HUES6 (cell line): ENCODE measurements at regions not wholly inside any gene's neighbourhood (a gene's known extent, or its start where the extent isn't known, plus 50 kb on each side); places are given as distances from the start of the nearest gene placed in this dataset.

Source experiments
- H3K27ac ChIP-seq: 2 replicates; pipeline ENCODE4 v1.7.0; 2013; ENCODE audit warnings: low read depth, mild to moderate bottlenecking, low read length, inconsistent platforms
- H3K27me3 ChIP-seq: 2 replicates; pipeline ENCODE4 v1.6.1; 2013; ENCODE audit warnings: low read length; ENCODE audit not compliant: control insufficient read depth, insufficient read depth
- H3K36me3 ChIP-seq: 2 replicates; pipeline ENCODE4 v1.6.1; 2013; ENCODE audit warnings: low read length; ENCODE audit not compliant: control insufficient read depth, insufficient read depth
- H3K4me1 ChIP-seq: 2 replicates; pipeline ENCODE4 v1.6.1; 2013; ENCODE audit warnings: low read length; ENCODE audit not compliant: control insufficient read depth, insufficient read depth
- H3K4me3 ChIP-seq: 2 replicates; pipeline ENCODE4 v1.5.1; 2013; ENCODE audit warnings: low read depth, low read length
- H3K9ac ChIP-seq: one replicate; pipeline ENCODE4 v1.6.1; 2013; ENCODE audit warnings: mild to moderate bottlenecking, low read length
- H3K9me3 ChIP-seq: 2 replicates; pipeline ENCODE4 v1.6.1; 2013; ENCODE audit warnings: low read depth, low read length; ENCODE audit not compliant: control insufficient read depth, insufficient read depth

GRCh38 chr3:148089171-148089570 is 608.5 kb upstream of the AGTR1 start:
- Histone ChIP-seq H3K4me3 (no peak overlapping the region), H3K9ac (no peak overlapping the region), H3K36me3 (no peaks in the 10 kb centered on the region), H3K27me3 (no peaks in the 10 kb centered on the region), H3K4me1 (no peaks in the 10 kb centered on the region), H3K9me3 (no peaks in the 10 kb centered on the region), H3K27ac (no peak overlapping the region)

- no peak overlapping the region for H3K27ac ChIP-seq
- H3K4me3 ChIP-seq = no peak overlapping the region
- no peak overlapping the region for H3K9ac ChIP-seq
- no peaks in the 10 kb centered on the region for H3K36me3 ChIP-seq
- no peaks in the 10 kb centered on the region for H3K9me3 ChIP-seq
- H3K4me1 ChIP-seq = peaks cover under 1% of the 10 kb centered on the region; the same call in 1 of the 2 replicates
- no peaks in the 10 kb centered on the region for H3K27me3 ChIP-seq
Measured at GRCh38 chr3:148090156-148090555, 607.5 kb upstream of the AGTR1 start.

- no peaks in the 10 kb centered on the region for H3K9me3 ChIP-seq
- H3K27me3 ChIP-seq = no peaks in the 10 kb centered on the region
- H3K4me3 ChIP-seq = no peak overlapping the region
- no peak overlapping the region for H3K27ac ChIP-seq
- H3K9ac ChIP-seq = no peak overlapping the region
- peaks cover 6% of the 10 kb centered on the region; the same call in 1 of the 2 replicates for H3K4me1 ChIP-seq
- H3K36me3 ChIP-seq = no peaks in the 10 kb centered on the region
Measured at GRCh38 chr3:148092624-148093347, 604.9 kb upstream of the AGTR1 start.

- H3K27ac ChIP-seq = no peak overlapping the region
- H3K9me3 ChIP-seq = no peaks in the 10 kb centered on the region
- H3K36me3 ChIP-seq = no peaks in the 10 kb centered on the region
- H3K9ac ChIP-seq = no peak overlapping the region
- no peaks in the 10 kb centered on the region for H3K27me3 ChIP-seq
- H3K4me1 ChIP-seq = peaks cover 6% of the 10 kb centered on the region; the same call in 1 of the 2 replicates
- no peak overlapping the region for H3K4me3 ChIP-seq
Measured at GRCh38 chr3:148093753-148094152, 604.0 kb upstream of the AGTR1 start.

- no peak overlapping the region for H3K9ac ChIP-seq
- H3K27ac ChIP-seq = no peak overlapping the region
- H3K4me1 ChIP-seq = peaks cover 6% of the 10 kb centered on the region; the same call in 1 of the 2 replicates
- H3K27me3 ChIP-seq = no peaks in the 10 kb centered on the region
- no peaks in the 10 kb centered on the region for H3K36me3 ChIP-seq
- H3K4me3 ChIP-seq = no peak overlapping the region
- no peaks in the 10 kb centered on the region for H3K9me3 ChIP-seq
Measured at GRCh38 chr3:148095962-148096361, 601.7 kb upstream of the AGTR1 start.

GRCh38 chr3:148100476-148100875 is 597.2 kb upstream of the AGTR1 start:
- H3K4me1 ChIP-seq = peaks cover 3% of the 10 kb centered on the region; the same call in 1 of the 2 replicates
- H3K9me3 ChIP-seq = no peaks in the 10 kb centered on the region
- H3K27me3 ChIP-seq = no peaks in the 10 kb centered on the region
- H3K4me3 ChIP-seq = no peak overlapping the region
- no peaks in the 10 kb centered on the region for H3K36me3 ChIP-seq
- H3K9ac ChIP-seq = no peak overlapping the region
- no peak overlapping the region for H3K27ac ChIP-seq

GRCh38 chr3:148101061-148101460 is 596.6 kb upstream of the AGTR1 start:
- no peak overlapping the region for H3K9ac ChIP-seq
- no peaks in the 10 kb centered on the region for H3K36me3 ChIP-seq
- H3K9me3 ChIP-seq = no peaks in the 10 kb centered on the region
- H3K27ac ChIP-seq = no peak overlapping the region
- no peak overlapping the region for H3K4me3 ChIP-seq
- H3K4me1 ChIP-seq = no peaks in the 10 kb centered on the region; the same call in 1 of the 2 replicates
- H3K27me3 ChIP-seq = no peaks in the 10 kb centered on the region

- Histone ChIP-seq H3K9me3 (no peaks in the 10 kb centered on the region), H3K9ac (no peak overlapping the region), H3K4me1 (no peaks in the 10 kb centered on the region), H3K27me3 (no peaks in the 10 kb centered on the region), H3K27ac (no peak overlapping the region), H3K4me3 (no peak overlapping the region), H3K36me3 (no peaks in the 10 kb centered on the region)
Measured at GRCh38 chr3:148102156-148102555, 595.5 kb upstream of the AGTR1 start.

- H3K27me3 ChIP-seq = no peaks in the 10 kb centered on the region
- no peaks in the 10 kb centered on the region for H3K4me1 ChIP-seq
- H3K36me3 ChIP-seq = no peaks in the 10 kb centered on the region
- H3K9me3 ChIP-seq = no peaks in the 10 kb centered on the region
- no peak overlapping the region for H3K9ac ChIP-seq
- no peak overlapping the region for H3K27ac ChIP-seq
- H3K4me3 ChIP-seq = no peak overlapping the region
Measured at GRCh38 chr3:148106062-148106461, 591.6 kb upstream of the AGTR1 start.

- Histone ChIP-seq H3K27me3 (no peaks in the 10 kb centered on the region), H3K36me3 (no peaks in the 10 kb centered on the region), H3K9ac (no peak overlapping the region), H3K27ac (no peak overlapping the region), H3K9me3 (no peaks in the 10 kb centered on the region), H3K4me3 (no peak overlapping the region), H3K4me1 (no peaks in the 10 kb centered on the region)
Measured at GRCh38 chr3:148126956-148127355, 570.7 kb upstream of the AGTR1 start.

- H3K36me3 ChIP-seq = no peaks in the 10 kb centered on the region
- no peak overlapping the region for H3K9ac ChIP-seq
- H3K27me3 ChIP-seq = no peaks in the 10 kb centered on the region
- H3K4me1 ChIP-seq = no peaks in the 10 kb centered on the region
- no peak overlapping the region for H3K27ac ChIP-seq
- no peak overlapping the region for H3K4me3 ChIP-seq
- no peaks in the 10 kb centered on the region for H3K9me3 ChIP-seq
Measured at GRCh38 chr3:148128136-148128535, 569.6 kb upstream of the AGTR1 start.
